Right forelimb (tissue), 1 donor: ENCODE measurements at regions not wholly inside any gene's neighbourhood (a gene's known extent, or its start where the extent isn't known, plus 50 kb on each side); places are given as distances from the start of the nearest gene placed in this dataset.

Experiments used
- DNase-seq: peaks from one replicate; pipeline ENCODE4 v3.0.0-alpha.2; 2018

DNA sequence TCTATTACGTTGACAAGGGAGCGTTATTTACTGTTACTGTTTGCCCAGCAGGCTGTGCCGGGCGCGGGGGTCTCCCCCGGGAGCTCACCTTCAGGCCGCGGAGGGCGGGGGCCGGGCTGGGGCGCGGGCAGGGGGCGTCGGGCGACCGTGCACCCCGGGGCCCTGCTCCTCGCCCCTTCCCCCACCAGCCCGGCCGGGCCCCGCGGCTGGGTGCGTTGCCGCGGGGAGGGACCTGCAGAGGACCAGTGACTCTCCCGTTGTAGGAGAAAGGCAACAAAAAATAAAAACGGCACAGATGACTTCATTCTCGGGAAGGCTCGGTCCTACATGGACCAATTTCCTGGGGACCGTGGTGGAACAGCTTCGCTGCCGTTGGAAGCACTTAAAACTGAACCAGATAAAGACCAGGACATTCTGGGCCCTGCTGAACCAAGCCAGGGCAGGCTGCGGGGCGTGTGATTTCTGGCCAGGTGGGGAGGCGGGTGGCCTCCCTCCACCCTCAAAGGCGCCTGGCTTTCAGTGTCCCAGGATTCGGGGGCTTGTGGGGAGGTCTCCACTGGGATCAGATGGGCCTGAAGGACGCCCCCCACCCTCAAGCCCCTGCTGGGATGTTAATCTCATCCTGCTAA, 57.4 kb downstream of the IGLL1 start:
- DNase-seq: no peak

GRCh38 chr22:23521441-23522113, 58.5 kb downstream of the IGLL1 start:
- DNase-seq: peak; percentile 93

GRCh38 chr22:23520863-23521440, 59.1 kb downstream of the IGLL1 start:
- peak; percentile 77 for DNase-seq

DNA sequence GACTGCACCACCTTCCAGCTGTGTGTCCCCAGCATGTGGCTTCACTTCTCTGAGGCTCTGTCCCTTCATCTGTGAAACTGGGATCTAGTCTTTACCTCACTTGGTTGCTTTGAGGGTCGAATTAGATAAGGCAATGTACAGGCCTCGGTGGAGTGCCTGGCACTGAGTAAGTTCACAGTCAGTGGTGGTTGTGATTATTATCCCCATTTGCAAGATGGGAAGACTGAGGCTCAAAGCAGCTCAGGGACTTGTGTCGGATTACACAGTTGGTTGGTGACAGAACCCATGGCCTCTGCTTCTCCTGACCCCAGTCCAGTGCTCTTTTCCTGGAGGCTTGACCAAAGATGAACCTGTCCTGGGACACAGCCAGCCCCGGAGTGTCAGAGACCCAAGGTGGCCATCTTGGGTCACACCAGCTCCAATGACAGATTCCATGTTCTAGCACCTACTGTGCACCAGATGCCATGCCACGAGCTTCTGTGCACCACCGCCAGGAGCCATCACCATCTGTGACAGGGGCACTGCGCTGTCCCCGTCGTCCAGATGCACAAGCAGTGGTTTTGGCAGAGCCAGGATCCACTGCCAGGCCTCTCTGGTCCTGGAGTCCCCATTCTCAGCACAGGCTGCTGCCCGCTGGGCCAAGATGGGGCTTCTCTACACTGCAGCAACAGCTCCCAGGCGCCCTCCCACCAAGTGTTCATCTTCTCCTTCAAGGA, 60.5 kb downstream of the IGLL1 start:
- no peak for DNase-seq

DNA sequence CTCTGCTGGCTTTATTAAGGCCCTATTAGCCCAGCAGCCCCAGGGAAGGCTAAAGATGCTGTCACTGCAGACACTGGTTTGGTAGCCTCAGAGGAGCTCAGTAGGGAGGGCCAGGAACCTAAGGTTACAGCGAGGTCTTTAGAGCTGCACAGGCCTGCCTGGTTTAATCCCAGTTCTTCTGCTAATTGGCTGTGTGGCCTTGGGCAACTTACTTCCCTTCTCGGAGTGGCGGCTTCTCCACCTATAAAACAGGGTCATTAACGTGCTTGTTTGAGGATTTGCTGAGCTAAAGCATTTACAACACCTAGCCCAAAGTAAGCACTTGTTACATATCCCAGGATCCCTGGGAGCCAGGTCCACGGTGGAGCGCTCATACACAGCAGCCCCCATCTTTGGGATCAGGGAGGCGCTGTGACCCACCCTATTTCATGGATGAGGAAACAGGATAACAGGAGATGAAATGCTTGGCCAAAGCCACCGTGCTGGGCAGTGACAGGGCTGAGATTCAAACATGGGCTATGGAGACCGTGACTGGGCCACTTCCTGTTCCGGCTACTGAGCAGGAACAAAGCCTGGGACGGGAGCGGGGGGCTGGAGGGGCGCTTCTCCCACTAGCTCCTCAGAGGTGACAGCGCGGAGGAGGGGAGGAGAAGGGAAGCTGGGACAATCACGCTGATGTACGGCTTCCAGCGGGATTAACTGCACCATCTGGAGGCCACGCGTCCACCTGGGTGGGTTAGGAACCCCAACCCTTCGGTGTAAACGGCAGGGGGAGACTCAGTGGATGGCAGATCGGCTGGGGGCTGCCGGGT, 61.5 kb downstream of the IGLL1 start:
- no peak for DNase-seq

DNA sequence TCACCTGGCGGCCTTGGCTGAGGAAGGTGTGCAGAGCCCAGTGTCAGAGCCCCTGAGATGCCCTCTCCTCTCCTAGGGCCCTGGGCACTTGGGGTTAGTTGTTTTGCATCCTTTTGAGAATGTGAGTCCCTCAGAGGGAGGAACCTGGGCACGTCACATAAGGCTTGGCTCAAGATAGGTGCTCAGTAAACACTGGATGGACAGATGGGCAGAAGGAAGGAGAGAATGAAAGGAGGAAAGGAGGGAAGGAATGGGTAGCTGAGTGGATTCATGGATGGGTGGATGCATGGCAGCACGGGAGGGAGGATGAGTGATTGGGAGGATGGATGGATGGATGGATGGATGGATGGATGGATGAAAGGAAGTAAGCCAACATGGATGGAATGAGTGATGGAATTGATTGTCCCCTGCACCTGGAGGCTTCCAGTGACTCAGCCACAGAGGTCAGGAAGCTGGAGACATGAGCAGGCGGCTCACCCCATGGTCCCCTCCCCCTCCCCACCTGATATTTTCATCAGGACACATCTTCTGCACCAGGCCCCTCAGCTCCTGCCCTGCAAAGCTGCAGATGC, 62.2 kb downstream of the IGLL1 start:
- no peak for DNase-seq

DNA sequence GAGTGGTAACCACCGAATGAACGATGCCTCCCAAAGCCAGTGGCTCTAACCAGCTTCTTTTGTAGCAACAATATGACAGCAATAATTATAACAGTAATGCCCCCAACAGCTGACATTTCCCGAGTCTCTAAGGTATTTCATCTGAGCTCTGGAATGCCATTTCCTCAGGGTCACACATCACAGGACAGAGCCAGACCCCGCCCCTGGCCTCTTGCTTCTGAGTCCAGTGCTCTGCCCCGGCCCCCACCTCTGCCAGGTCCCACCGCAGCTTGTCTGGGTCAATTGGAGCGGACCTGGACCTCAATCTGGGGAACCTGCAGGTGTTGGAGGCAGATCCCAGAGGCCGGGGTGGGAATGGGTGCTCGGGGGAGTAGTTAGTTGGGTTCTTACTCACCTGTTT, 63.8 kb downstream of the IGLL1 start:
- no peak for DNase-seq

DNA sequence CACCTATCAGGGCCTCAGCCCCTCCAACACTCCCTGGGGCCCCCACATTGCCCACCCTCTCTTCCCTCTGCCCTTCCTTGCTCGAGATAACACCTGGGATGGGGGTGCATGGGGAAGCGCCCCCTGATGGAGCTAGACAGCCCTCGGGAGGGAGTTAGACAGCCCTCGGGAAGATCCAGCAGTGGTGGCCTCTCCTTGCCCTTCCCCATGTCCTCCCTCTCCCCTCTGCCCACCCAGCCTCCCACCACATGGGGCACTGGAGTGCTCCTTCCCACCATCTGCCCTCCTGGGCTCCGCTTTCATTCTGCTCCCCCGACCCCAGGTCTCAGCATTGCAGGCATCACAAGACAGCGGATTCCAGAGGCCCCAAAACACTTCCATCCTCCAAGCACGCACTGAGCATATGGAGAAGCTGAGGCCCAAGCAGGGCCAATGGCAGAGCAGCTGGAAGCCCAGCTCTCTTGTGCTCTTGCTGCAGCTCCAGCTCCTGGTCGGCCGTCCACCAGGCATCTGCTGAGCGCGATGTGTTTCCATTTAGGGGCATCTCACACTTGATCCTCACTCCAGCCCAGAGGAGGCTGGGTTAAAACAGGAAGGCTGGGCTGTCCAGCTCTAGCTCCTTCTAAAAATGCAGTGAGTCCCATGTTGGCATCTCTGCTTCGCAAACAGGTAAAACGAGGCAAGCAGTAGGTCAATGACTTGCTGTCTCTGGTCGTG, 65.6 kb downstream of the IGLL1 start:
- no peak for DNase-seq

DNA sequence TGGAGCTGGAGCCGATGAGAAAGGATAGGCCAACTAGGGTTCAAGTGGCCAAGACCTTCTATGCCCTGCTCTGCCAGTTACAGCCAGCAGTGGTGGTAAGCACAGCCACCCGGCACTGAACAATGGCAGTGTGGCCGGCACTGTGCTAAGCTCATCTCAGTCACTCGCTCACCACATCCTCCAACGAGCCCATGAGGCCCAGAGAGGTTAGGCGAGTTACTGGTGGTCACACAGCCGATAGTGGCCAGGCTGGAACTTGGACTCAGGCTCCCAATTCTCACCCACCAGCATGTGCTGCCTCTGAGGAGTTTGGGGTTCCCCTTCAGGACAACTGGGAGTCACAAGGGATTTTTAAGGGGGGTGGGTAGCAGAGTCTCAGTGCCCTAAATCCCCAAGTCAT, 66.4 kb downstream of the IGLL1 start:
- no peak for DNase-seq

DNA sequence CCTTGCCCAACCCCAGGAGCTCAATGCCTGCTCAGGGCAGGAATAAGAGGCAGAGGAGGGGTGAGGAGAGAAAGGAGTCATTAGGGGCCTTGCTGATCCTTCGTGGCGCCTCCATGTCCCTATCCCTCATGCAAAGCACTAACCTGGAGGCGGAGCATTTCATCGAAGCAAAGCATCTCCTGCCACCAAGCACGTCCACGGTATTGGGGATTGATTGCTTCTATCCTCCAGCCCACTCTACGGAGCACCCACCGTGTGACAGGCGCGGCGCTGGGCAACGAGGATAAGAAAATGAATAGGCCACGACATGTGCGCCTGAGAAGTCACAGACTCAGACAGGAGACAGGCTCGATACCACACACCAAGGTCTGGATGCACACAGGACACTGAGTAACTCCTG, 67.0 kb downstream of the IGLL1 start:
- no peak for DNase-seq

- DNase-seq: no peak
Measured at GRCh38 chr22:23512721-23513120, 67.4 kb downstream of the IGLL1 start.

- DNase-seq: no peak
Measured at GRCh38 chr22:23512348-23512705, 67.8 kb downstream of the IGLL1 start.

- no peak for DNase-seq
Measured at GRCh38 chr22:23511627-23512347, 68.3 kb downstream of the IGLL1 start.

DNA sequence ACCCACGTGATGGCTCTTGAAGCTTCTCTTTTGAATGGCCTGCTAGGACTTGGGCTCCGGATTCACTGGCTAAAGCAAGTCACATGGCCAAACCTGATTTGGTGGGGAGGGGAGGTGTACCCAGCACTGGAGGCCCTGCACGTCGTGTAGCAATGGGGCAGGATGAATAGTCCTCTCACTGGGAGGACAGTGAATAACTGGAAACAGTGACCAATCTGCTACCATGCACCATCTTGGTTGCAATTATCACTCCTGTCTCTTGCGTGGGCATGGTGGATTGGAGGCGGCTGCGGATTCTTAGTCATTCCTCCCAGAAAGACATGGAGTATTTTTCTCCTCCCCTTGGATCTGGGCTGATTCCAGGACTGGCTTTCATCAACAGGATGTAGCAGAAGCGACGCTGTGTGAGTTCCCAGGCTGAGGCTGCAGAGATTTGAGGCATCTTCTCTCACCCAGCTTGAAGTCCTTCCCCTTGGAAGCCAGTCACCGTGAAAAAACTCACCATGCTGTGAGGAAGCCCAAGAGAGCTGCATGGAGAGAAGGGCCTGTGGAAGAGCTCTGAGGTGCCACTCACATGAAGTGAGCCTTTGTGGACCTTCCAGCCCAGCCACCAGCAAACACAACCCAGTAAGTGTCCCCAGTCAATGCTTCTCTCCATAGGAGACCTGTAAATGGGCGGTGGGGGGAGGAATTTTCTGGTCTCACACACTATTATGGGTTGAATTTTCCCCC, 70.4 kb downstream of the IGLL1 start:
- peak; percentile 28 for DNase-seq

- DNase-seq: peak; percentile 41
Measured at GRCh38 chr22:23504516-23504915, 75.6 kb downstream of the IGLL1 start.

DNA sequence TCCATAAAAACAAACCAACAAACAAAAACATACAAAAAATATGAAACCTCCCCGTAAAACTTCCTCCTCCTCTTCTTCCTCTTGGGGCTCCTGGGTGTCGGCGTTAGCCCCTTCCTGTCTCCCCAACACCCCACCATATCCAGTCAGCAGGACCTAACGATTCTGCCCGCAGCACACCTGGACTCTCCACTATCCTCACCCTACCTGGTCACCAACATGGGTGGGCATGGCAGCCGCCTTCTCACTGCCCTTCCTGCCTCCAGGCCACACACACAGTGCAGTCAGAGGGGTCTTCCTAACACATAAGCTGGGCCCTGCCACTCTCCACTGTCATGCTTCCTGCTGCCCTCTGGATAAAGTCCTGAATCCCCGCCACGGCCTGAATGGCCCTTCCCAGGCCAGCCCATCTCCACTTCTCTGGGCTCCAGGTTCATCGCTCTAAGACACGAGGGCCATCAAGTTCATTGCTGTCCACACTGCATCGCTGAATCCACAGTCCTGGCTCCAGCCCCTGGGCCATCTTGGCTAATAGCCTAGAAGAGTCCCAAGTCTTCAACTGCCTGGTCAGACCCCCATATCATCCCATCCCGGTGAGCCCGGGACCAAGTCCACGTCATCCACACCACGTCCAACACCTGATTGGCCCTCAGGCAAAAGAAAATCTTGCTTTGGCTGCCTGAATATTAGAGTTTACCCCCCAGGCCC, 76.2 kb downstream of the IGLL1 start:
- no peak for DNase-seq

GRCh38 chr22:23503142-23503541, 76.9 kb downstream of the IGLL1 start:
- peak; percentile 27 for DNase-seq

GRCh38 chr22:23501708-23502107, 78.4 kb downstream of the IGLL1 start:
- DNase-seq: peak; percentile 34

DNA sequence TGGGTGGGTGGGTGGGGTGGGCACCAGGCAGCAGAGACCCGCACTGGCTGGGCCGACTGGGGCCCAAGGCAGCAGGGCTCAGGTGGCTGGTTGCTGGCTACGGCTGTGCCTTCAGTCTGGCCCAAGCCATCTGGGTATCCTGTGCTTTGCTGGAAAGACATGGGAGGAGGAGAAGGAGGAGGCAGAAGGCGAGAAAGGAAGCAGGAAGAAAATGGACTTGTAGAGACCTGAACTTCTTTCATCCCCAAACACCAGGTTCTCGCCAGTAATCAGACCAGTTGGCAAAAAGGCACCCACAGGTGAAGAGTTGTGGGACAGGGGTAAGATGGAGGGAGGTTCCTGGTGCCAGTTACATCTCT, 78.8 kb downstream of the IGLL1 start:
- DNase-seq: peak; percentile 31
